GM23248 (cell line): ENCODE measurements at regions not wholly inside any gene's neighbourhood (a gene's known extent, or its start where the extent isn't known, plus 50 kb on each side); places are given as distances from the start of the nearest gene placed in this dataset.

Source experiments
- DNase-seq: peaks from one replicate; pipeline ENCODE4 v3.0.0-alpha.2; 2015
- H2AFZ ChIP-seq: fragments of 200-600 bp; sonication (generic); 2 replicates; pipeline ENCODE4 v1.6.1; 2016; ENCODE audit warnings: antibody characterized with exemption
- H3F3A ChIP-seq: fragments of 200-600 bp; sonication (generic); 2 replicates; pipeline ENCODE4 v1.6.1; 2016; ENCODE audit warnings: mild to moderate bottlenecking, antibody characterized with exemption, mixed run types; ENCODE audit not compliant: insufficient read depth
- H3K27ac ChIP-seq: fragments of 200-600 bp; sonication (generic); 2 replicates; pipeline ENCODE4 v1.5.1; 2016; ENCODE audit warnings: mild to moderate bottlenecking
- H3K27me3 ChIP-seq: fragments of 200-600 bp; sonication (generic); replicated peaks from 2 replicates; pipeline ENCODE4 v1.6.1; 2016; ENCODE audit warnings: mild to moderate bottlenecking; ENCODE audit not compliant: insufficient read depth
- H3K36me3 ChIP-seq: fragments of 200-600 bp; sonication (generic); 2 replicates; pipeline ENCODE4 v1.6.1; 2016; ENCODE audit warnings: low read depth, mild to moderate bottlenecking
- H3K4me1 ChIP-seq: fragments of 200-600 bp; sonication (generic); 2 replicates; pipeline ENCODE4 v1.6.1; 2016; ENCODE audit warnings: mild to moderate bottlenecking; ENCODE audit not compliant: insufficient read depth
- H3K4me2 ChIP-seq: fragments of 200-600 bp; sonication (generic); one replicate; pipeline ENCODE4 v1.6.1; 2016; ENCODE audit warnings: mild to moderate bottlenecking; ENCODE audit not compliant: unreplicated experiment
- H3K4me3 ChIP-seq: fragments of 200-600 bp; sonication (generic); 2 replicates; pipeline ENCODE4 v1.5.1; 2016; ENCODE audit warnings: mild to moderate bottlenecking
- H3K79me2 ChIP-seq: fragments of 200-600 bp; sonication (generic); 2 replicates; pipeline ENCODE4 v1.6.1; 2016; ENCODE audit warnings: mild to moderate bottlenecking; ENCODE audit not compliant: insufficient read depth
- H3K9ac ChIP-seq: fragments of 200-600 bp; sonication (generic); 2 replicates; pipeline ENCODE4 v1.6.1; 2016; ENCODE audit warnings: mild to moderate bottlenecking
- H3K9me2 ChIP-seq: fragments of 200-600 bp; sonication (generic); 2 replicates; pipeline ENCODE4 v1.6.1; 2016; ENCODE audit warnings: mixed run types, mild to moderate bottlenecking, moderate library complexity; ENCODE audit not compliant: insufficient read depth
- H3K9me3 ChIP-seq: fragments of 200-600 bp; sonication (generic); one replicate; pipeline ENCODE4 v1.6.1; 2017; ENCODE audit warnings: low read depth
- H4K20me1 ChIP-seq: fragments of 200-600 bp; sonication (generic); 2 replicates; pipeline ENCODE4 v1.6.0; 2016; ENCODE audit not compliant: insufficient read depth
- EZH2 ChIP-seq: fragments of 200-600 bp; sonication (generic); IDR thresholded peaks from 2 replicates; pipeline ENCODE4 v1.6.1; 2018; ENCODE audit warnings: antibody characterized with exemption, mild to moderate bottlenecking; ENCODE audit not compliant: insufficient read depth, poor library complexity, severe bottlenecking
- EZH2phosphoT487 ChIP-seq: fragments of 200-600 bp; sonication (generic); IDR thresholded peaks from 2 replicates; pipeline ENCODE4 v1.6.1; 2018; ENCODE audit warnings: antibody characterized with exemption, moderate library complexity, mild to moderate bottlenecking, low read depth; ENCODE audit not compliant: insufficient read depth
- WGBS, 2 experiments: methylation state at CpG; one replicate each; pipeline ENCODE4 v1.1.6; 2015 to 2017; ENCODE audit warnings: low lambda C conversion rate in 2 of 2, low coverage in 1 of 2; ENCODE audit errors: missing lambda C conversion rate in 2 of 2; 5-methylcytosine and 5-hydroxymethylcytosine counted together
- in situ Hi-C: fragments of 300-500 bp; cut with MboI; formaldehyde crosslinking; loops from 2 replicates; pipeline ENCODE4 v1.15.0; 2020

DNA sequence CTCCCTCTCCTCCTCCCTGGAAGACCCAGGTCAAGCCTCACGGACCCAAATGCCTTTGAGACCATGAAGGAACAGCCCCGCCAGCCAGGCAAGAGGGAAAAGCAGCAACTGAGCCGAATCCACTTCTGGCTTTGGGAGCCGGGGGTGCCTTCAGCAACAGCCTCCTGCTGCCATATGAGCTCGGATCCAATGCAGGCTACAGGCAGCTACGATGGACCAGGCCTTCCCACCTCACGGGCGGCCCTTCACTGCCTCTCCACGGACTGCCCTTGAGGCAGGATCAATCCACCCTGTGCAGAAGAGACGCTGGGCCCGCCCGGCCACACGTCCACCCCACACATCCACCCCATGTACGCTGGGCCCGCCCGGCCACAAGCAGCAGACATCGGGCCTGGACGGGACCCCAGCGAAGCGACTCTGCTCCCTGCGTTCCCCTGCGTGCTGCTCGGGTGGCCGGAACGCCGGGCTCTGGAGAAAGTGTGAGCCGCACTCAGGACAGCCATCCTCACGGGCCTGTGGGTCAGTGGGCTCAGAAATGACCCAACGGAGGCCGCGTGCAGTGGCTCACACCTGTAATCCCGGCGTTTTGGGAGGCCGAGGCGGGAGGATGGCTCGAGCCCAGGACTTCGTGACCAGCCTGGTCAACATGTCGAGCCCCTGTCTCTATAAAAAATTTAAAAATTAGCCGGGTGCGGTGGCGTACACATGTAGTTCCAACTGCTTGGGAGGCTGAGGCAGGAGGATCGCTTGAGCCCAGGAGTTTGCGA is 82.0 kb downstream of the FOXL3 start:
- H2AFZ ChIP-seq: no peak overlapping the region
- H3F3A ChIP-seq: no peaks in the 10 kb centered on the region
- no peak overlapping the region for H3K9ac ChIP-seq
- 86 to 89% methylated on average over 42 to 43 of the region's 43 CpGs for WGBS, 2 experiments
- H3K36me3 ChIP-seq: no peaks in the 10 kb centered on the region
- H3K9me2 ChIP-seq: no peaks in the 10 kb centered on the region
- TF ChIP-seq EZH2 (no peak), EZH2phosphoT487 (no peak)
- no peaks in the 10 kb centered on the region for H3K79me2 ChIP-seq
- peak; percentile 16 for DNase-seq
- H4K20me1 ChIP-seq: no peaks in the 10 kb centered on the region
- H3K4me3 ChIP-seq: no peak overlapping the region
- H3K4me1 ChIP-seq: no peaks in the 10 kb centered on the region
- H3K4me2 ChIP-seq: no peak overlapping the region
- in situ Hi-C loops: no loop called here
- H3K27me3 ChIP-seq: peaks cover 19% of the 10 kb centered on the region
- H3K27ac ChIP-seq: no peak overlapping the region
- no peaks in the 10 kb centered on the region for H3K9me3 ChIP-seq

GRCh38 chr7:372546-372931 is 82.6 kb downstream of the FOXL3 start:
- Histone ChIP-seq H3K4me2 (no peak overlapping the region), H4K20me1 (no peaks in the 10 kb centered on the region), H3K27ac (no peak overlapping the region), H3K27me3 (peaks cover 13% of the 10 kb centered on the region), H3K9me2 (no peaks in the 10 kb centered on the region), H3K4me1 (no peaks in the 10 kb centered on the region), H2AFZ (no peak overlapping the region), H3K9me3 (no peaks in the 10 kb centered on the region), H3F3A (no peaks in the 10 kb centered on the region), H3K36me3 (no peaks in the 10 kb centered on the region), H3K4me3 (no peak overlapping the region), H3K9ac (no peak overlapping the region), H3K79me2 (no peaks in the 10 kb centered on the region)
- DNase-seq: no peak
- 72 to 79% methylated on average over 12 to 15 of the region's 15 CpGs for WGBS, 2 experiments
- in situ Hi-C loops: no loop called here
- no peak for TF ChIP-seq EZH2
- no peak for TF ChIP-seq EZH2phosphoT487

DNA sequence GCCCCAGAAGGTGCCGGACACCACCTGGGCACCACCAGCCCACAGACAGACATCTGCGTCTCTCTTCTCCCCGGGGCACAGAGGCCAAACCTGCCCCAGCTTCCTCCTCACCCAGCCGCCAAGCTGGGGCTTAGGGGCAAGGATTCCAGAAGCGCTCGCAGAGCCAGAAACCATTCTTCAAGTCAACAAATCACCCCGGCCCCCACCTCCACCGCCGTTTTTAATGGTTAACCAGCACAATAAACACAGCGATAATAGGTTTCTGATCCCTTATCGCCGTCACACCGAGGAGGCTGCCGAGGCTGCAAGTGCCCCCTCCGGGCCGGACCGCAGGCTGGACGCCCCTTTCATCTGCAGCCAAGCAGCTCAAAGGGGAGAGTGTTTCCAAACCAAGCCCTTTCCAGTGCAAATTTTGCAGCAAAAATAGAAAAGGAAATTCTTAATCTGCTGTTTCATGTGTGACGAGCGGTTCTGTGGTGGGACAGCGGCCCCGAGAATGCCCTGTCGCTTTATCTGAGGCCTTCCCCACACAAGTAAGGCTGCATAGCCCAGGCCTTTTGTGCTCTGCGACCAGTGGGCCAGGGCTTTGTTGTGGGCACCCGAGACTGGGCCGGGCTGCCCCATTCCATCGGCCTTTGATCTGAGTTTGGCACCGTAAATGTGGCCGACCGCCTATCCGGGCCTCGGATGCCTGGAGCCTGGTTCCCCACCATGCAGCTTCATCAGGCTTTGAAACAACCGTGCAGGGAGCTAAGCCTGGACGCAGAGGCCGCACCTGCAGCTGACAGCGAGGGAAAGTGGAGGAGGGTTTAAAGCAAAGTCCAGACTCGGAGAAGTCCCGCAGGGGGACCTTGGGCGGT is 83.2 kb downstream of the FOXL3 start:
- Histone ChIP-seq H3K9me3 (no peaks in the 10 kb centered on the region), H3K4me1 (no peaks in the 10 kb centered on the region), H2AFZ (no peak overlapping the region), H3F3A (no peaks in the 10 kb centered on the region), H3K27ac (no peak overlapping the region), H3K4me2 (no peak overlapping the region), H3K79me2 (no peaks in the 10 kb centered on the region), H3K4me3 (no peak overlapping the region), H3K27me3 (peaks cover 13% of the 10 kb centered on the region), H3K9me2 (no peaks in the 10 kb centered on the region), H3K9ac (no peak overlapping the region), H4K20me1 (no peaks in the 10 kb centered on the region), H3K36me3 (no peaks in the 10 kb centered on the region)
- TF ChIP-seq EZH2 (no peak), EZH2phosphoT487 (no peak)
- in situ Hi-C loops: no loop called here
- WGBS, 2 experiments: 60 to 62% methylated on average over 39 of the region's 39 CpGs
- no peak for DNase-seq

DNA sequence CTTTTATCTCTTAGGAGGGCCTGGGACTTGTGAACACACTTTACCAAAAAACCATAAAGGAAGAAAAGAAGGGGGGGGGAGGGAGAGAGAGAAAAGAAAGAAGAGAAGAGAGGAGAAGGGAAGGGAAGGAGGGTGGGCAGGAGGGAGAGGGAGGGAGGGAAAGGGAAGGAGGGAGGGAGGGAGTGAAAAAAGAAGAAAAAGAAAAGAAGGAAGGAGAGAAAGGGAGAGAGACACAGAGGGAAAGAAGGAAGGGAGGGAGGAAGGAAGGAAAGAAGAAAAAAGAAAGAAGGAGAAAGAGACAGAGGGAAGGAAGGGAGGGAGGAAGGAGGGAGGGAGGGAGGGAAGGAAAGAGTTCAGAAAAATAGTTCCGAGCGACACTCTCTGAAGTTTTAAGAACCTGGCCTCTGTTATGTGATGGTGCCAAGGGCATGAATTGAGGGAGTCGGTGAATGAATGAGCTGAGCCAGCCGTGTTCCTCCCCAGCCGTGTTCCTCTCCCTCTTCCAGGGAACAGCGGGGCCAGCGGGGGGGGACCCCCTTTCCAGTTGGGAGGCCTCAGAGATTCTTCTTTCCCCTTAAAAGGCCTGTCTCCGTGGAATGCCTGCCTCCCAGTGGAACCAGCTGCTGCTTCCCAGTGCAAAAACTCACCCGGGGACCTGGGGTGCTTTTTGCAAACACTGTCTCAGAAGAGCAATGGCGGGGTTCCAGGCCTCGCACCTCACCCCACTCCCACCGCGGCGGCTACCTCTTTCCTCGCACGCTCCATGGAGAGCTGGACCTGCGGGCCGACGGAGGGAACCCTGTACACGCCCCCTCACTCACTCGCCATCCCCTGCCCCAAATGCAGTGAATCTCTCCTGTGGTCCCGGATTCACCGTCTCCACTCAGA is 84.1 kb downstream of the FOXL3 start:
- in situ Hi-C loops: no loop called here

More for the DNA sequence above, 84.1 kb downstream of the FOXL3 start:
- Histone ChIP-seq H3K9me3 (no peaks in the 10 kb centered on the region), H3K79me2 (no peaks in the 10 kb centered on the region), H3K9me2 (no peaks in the 10 kb centered on the region), H3K36me3 (no peaks in the 10 kb centered on the region), H3K27ac (no peak overlapping the region), H3K4me3 (no peak overlapping the region), H4K20me1 (no peaks in the 10 kb centered on the region), H3K27me3 (peaks cover 22% of the 10 kb centered on the region), H3K4me2 (no peak overlapping the region), H3F3A (no peaks in the 10 kb centered on the region), H3K4me1 (no peaks in the 10 kb centered on the region), H3K9ac (no peak overlapping the region), H2AFZ (no peak overlapping the region)
- TF ChIP-seq EZH2 (no peak), EZH2phosphoT487 (no peak)
- no peak for DNase-seq
- WGBS, 2 experiments: 47 to 53% methylated on average over 22 to 23 of the region's 23 CpGs
